Coronary artery (tissue), 2 donors: ENCODE measurements at regions not wholly inside any gene's neighbourhood (a gene's known extent, or its start where the extent isn't known, plus 50 kb on each side); places are given as distances from the start of the nearest gene placed in this dataset.

Experiments used
- DNase-seq: peaks from one replicate; pipeline ENCODE4 v3.0.0-alpha.2; 2017; ENCODE audit warnings: low spot score
- H3K27ac ChIP-seq, 2 donors: fragments of 200-600 bp; sonication (generic); one replicate each; pipeline ENCODE4 v1.5.1; 2016 to 2019
- H3K4me3 ChIP-seq: fragments of 200-600 bp; sonication (generic); 2 replicates; pipeline ENCODE4 v1.5.1; 2016; ENCODE audit warnings: mild to moderate bottlenecking, moderate library complexity
- CTCF ChIP-seq: fragments of 200-600 bp; sonication (generic); IDR thresholded peaks from one replicate; pipeline ENCODE4 v1.5.1; 2019; ENCODE audit warnings: antibody characterized with exemption

- DNase-seq = no peak
- TF ChIP-seq CTCF = no peak
- no peak overlapping the region for H3K27ac ChIP-seq
Measured at GRCh38 chr20:11222243-11222642, 548.4 kb upstream of the JAG1 start.

GRCh38 chr20:11227602-11228001 is 553.8 kb upstream of the JAG1 start:
- Histone ChIP-seq H3K4me3 (no peak overlapping the region), H3K27ac (no peak overlapping the region)
- DNase-seq = no peak
- no peak for TF ChIP-seq CTCF

More at GRCh38 chr20:11222243-11222642, 548.4 kb upstream of the JAG1 start:
- H3K4me3 ChIP-seq = no peak overlapping the region

DNA sequence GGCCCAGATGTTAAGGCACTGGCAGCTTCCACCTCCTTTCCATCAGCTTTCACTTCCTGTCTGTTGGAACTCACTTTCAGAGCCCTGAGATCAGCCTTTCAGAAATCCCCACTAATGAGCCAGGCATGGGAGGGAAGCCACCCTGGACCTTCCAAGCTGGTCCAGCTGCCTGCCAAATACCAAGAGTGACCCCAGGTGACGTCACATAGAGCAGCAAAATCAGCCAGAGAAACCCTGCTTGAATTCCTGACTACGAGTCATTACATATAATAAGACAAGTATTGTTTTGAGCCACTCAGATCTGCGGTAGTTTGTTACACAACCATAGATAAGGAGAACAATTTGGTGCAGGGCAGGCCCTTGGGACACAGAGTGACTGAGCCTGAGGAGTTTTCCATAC is 556.0 kb upstream of the JAG1 start:
- peak; percentile 93 for DNase-seq
- Histone ChIP-seq H3K27ac (peak overlapping the region; percentile 64 to 86), H3K4me3 (peak overlapping the region; percentile 46)
- no peak for TF ChIP-seq CTCF

- TF ChIP-seq CTCF = no peak
- no peak for DNase-seq
- Histone ChIP-seq H3K27ac (no peak overlapping the region), H3K4me3 (no peak overlapping the region)
Measured at GRCh38 chr20:11230999-11231398, 557.2 kb upstream of the JAG1 start.

GRCh38 chr20:11231742-11232648 is 558.2 kb upstream of the JAG1 start:
- no peak for DNase-seq
- no peak for TF ChIP-seq CTCF
- H3K4me3 ChIP-seq = no peak overlapping the region
- H3K27ac ChIP-seq = peak overlapping the region in 1 of 2 donors; percentile 20

- no peak overlapping the region for H3K4me3 ChIP-seq
- DNase-seq = no peak
- TF ChIP-seq CTCF = no peak
- no peak overlapping the region for H3K27ac ChIP-seq
Measured at GRCh38 chr20:11232896-11233295, 559.1 kb upstream of the JAG1 start.

DNA sequence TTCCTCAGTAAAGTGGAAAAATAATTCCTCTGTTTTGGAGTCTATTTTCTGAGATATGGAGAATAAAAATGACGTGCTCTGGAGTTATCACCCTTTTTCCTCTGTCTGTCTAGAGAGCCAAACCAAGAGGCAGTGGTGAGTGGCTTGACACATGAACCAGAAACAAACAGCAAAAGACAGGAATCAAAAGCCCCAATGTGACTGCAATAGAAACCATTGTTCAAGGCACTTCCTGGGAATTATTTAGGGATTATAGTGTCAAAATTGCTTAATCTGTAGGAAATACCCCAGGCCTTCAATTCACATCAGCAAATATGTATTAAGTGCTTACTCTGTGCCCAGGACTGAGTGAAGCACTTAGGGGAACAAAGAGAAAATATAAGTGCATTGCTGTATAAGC is 560.4 kb upstream of the JAG1 start:
- no peak for TF ChIP-seq CTCF
- DNase-seq = no peak
- Histone ChIP-seq H3K27ac (peak overlapping the region; percentile 38 to 72), H3K4me3 (no peak overlapping the region)
